MCF 10A (cell line): ENCODE measurements at regions not wholly inside any gene's neighbourhood (a gene's known extent, or its start where the extent isn't known, plus 50 kb on each side); places are given as distances from the start of the nearest gene placed in this dataset.

Experiments used
- BruUV-seq: library from RNA; stranded (reverse); fragments of 400-500 nt; replicated peaks from 2 replicates; lab custom pipeline; 2021; lab: Mats Ljungman, UMichigan
- CTCF ChIA-PET: fragments of 300-600 bp; sonication (Branson Sonifier 250); formaldehyde crosslinking; extraction: SDS; loops from one replicate; lab custom pipeline; 2021; ENCODE audit warnings: antibody characterized with exemption, inconsistent platforms; lab: Yijun Ruan, JAX
- POLR2A ChIA-PET: fragments of 300-600, 350-650 bp; sonication (Branson Sonifier 250); formaldehyde crosslinking; extraction: SDS; loops from one replicate; lab custom pipeline; 2020; ENCODE audit warnings: antibody characterized with exemption, inconsistent platforms; lab: Yijun Ruan, JAX
- DNase-seq: peaks from one replicate; pipeline ENCODE4 v3.0.0-alpha.2; 2018; ENCODE audit not compliant: unreplicated experiment
- H3K27ac Mint-ChIP-seq: one replicate; pipeline ENCODE4 v1.8.0; 2022; ENCODE audit warnings: mild to moderate bottlenecking, low read depth, mixed read lengths; ENCODE audit not compliant: unreplicated experiment
- H3K27me3 Mint-ChIP-seq: one replicate; pipeline ENCODE4 v1.8.0; 2022; ENCODE audit warnings: mixed read lengths; ENCODE audit not compliant: insufficient read depth, unreplicated experiment
- H3K36me3 Mint-ChIP-seq: one replicate; pipeline ENCODE4 v1.8.0; 2022; ENCODE audit warnings: mild to moderate bottlenecking, moderate library complexity, mixed read lengths; ENCODE audit not compliant: insufficient read depth, unreplicated experiment
- H3K4me1 Mint-ChIP-seq: one replicate; pipeline ENCODE4 v1.8.0; 2022; ENCODE audit warnings: mixed read lengths; ENCODE audit not compliant: insufficient read depth, unreplicated experiment
- H3K4me3 Mint-ChIP-seq: one replicate; pipeline ENCODE4 v1.8.0; 2022; ENCODE audit warnings: mild to moderate bottlenecking, moderate library complexity, mixed read lengths; ENCODE audit not compliant: unreplicated experiment
- H3K9me3 Mint-ChIP-seq: one replicate; pipeline ENCODE4 v1.8.0; 2022; ENCODE audit warnings: mixed read lengths; ENCODE audit not compliant: unreplicated experiment
- intact Hi-C: fragments of 100-400 bp; cut with micrococcal nuclease; formaldehyde crosslinking; loops from 2 replicates; pipeline ENCODE4 v1.14.1; 2022
- TF ChIP-seq, protein P1 (sequence below): fragments of 200-600 bp; IDR thresholded peaks from one replicate; pipeline ENCODE4 v1.8.0; 2022; ENCODE audit warnings: antibody characterized with exemption, mild to moderate bottlenecking; ENCODE audit not compliant: unreplicated experiment

DNA sequence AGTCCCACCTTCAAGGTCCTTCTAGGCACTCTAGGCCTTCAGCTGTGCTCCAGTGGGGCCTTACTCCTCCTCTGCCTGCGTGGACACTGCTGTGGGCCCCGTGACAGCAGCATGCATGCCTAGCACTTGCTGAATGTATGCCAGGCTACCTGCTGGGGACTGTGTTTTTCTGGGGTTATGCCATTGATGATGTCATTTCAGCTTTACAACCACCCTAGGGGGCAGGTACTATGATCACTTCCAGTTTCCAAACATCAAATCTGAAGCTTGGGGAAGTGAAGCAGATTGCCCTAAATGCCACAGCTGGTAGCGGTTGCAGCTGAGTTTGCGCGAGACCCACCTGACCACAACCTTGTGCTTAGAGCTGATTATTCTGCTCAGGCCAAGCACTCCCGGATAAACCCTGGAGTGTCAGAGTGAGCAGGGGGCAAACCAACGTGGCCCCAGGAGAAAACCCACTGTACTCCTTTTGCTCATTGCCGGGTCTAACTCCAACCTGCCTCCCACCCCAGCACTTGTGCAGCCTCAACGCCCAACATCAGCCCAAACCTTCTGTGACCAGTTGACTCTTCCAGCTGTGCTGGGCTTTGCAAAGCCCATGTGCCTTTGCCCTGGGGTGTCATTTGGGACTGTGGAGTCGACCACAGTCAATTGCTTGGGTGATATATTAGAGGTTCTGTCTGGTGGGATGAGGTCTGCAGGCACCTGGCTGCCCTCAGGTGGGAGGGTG, 168.4 kb downstream of the ENGASE start:
- no peak overlapping the region for H3K27ac Mint-ChIP-seq

DNA sequence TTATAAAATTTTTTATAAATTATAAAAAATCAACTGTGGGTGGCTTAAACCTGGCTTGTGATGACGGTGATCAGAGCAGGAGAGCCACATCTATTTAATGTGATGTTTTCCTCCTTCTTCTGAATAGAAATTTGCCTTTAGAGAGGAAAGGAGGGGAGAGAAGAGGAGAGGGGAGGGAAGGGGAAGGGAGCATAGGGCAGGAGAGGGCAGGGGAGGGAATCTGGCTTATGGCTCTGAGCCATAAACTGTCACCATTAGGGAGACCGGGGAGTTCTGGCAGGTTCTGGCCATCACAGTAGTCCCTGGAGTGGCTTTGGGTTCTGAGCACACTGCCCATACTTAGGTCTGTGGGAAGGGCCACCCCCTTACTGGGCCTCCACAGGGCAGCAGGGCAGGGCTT, 167.8 kb downstream of the ENGASE start:
- H3K27ac Mint-ChIP-seq: no peak overlapping the region
- H3K27me3 Mint-ChIP-seq: peaks cover 59% of the 10 kb centered on the region
- no TSS peak for BruUV-seq
- no peaks in the 10 kb centered on the region for H3K36me3 Mint-ChIP-seq
- no peak overlapping the region for H3K4me3 Mint-ChIP-seq
- intact Hi-C loops: no loop called here
- ChIA-PET CTCF (interaction anchor here (1.5 kb wide), 1 partner anchor 146 kb away, joined by 3 read pairs; no protein-coding TSS in a partner anchor), POLR2A (interaction anchor here (0.9 kb wide), 1 partner anchor 14 kb away, joined by 4 read pairs; no protein-coding TSS in a partner anchor)
- H3K9me3 Mint-ChIP-seq: no peaks in the 10 kb centered on the region
- no peaks in the 10 kb centered on the region for H3K4me1 Mint-ChIP-seq
- DNase-seq: no peak
- TF ChIP-seq, protein P1, sequence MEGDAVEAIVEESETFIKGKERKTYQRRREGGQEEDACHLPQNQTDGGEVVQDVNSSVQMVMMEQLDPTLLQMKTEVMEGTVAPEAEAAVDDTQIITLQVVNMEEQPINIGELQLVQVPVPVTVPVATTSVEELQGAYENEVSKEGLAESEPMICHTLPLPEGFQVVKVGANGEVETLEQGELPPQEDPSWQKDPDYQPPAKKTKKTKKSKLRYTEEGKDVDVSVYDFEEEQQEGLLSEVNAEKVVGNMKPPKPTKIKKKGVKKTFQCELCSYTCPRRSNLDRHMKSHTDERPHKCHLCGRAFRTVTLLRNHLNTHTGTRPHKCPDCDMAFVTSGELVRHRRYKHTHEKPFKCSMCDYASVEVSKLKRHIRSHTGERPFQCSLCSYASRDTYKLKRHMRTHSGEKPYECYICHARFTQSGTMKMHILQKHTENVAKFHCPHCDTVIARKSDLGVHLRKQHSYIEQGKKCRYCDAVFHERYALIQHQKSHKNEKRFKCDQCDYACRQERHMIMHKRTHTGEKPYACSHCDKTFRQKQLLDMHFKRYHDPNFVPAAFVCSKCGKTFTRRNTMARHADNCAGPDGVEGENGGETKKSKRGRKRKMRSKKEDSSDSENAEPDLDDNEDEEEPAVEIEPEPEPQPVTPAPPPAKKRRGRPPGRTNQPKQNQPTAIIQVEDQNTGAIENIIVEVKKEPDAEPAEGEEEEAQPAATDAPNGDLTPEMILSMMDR: no peak

More for the DNA sequence above, 168.4 kb downstream of the ENGASE start:
- Mint-ChIP-seq H3K27me3 (peaks cover 66% of the 10 kb centered on the region), H3K9me3 (no peaks in the 10 kb centered on the region), H3K36me3 (no peaks in the 10 kb centered on the region), H3K4me3 (no peak overlapping the region), H3K4me1 (no peaks in the 10 kb centered on the region)
- BruUV-seq: no TSS peak
- intact Hi-C loops: no loop called here
- ChIA-PET CTCF (interaction anchor here (1.5 kb wide), 1 partner anchor 145 kb away, joined by 3 read pairs; no protein-coding TSS in a partner anchor), POLR2A (interaction anchor here (0.9 kb wide), 1 partner anchor 14 kb away, joined by 4 read pairs; no protein-coding TSS in a partner anchor)
- no peak for DNase-seq
- TF ChIP-seq, protein P1: no peak

- intact Hi-C loops: no loop called here
- BruUV-seq: no TSS peak
- no peak for DNase-seq
- H3K36me3 Mint-ChIP-seq: no peaks in the 10 kb centered on the region
- H3K9me3 Mint-ChIP-seq: no peaks in the 10 kb centered on the region
- no peaks in the 10 kb centered on the region for H3K4me1 Mint-ChIP-seq
- no peak overlapping the region for H3K4me3 Mint-ChIP-seq
- H3K27me3 Mint-ChIP-seq: peaks cover 52% of the 10 kb centered on the region
- CTCF ChIA-PET: interaction anchor here (1.5 kb wide), 1 partner anchor 146 kb away, joined by 3 read pairs; no protein-coding TSS in a partner anchor
- H3K27ac Mint-ChIP-seq: no peak overlapping the region
- POLR2A ChIA-PET: interaction anchor here (0.8 kb wide), 1 partner anchor 17 kb away, joined by 3 read pairs; no protein-coding TSS in a partner anchor
- TF ChIP-seq, protein P1: no peak
Measured at GRCh38 chr17:79241616-79242015, 167.0 kb downstream of the ENGASE start.

- Mint-ChIP-seq H3K27ac (no peak overlapping the region), H3K27me3 (peaks cover 27% of the 10 kb centered on the region), H3K9me3 (no peaks in the 10 kb centered on the region), H3K4me3 (no peak overlapping the region), H3K4me1 (no peaks in the 10 kb centered on the region), H3K36me3 (no peaks in the 10 kb centered on the region)
- intact Hi-C loops: no loop called here
- no peak for DNase-seq
- TF ChIP-seq, protein P1: no peak
- ChIA-PET CTCF (no interaction called here), POLR2A (no interaction called here)
- BruUV-seq: no TSS peak
Measured at GRCh38 chr17:79239205-79239604, 164.6 kb downstream of the ENGASE start.
